Prostate gland (tissue), 2 donors: ENCODE measurements at regions not wholly inside any gene's neighbourhood (a gene's known extent, or its start where the extent isn't known, plus 50 kb on each side); places are given as distances from the start of the nearest gene placed in this dataset.

Source experiments
- DNase-seq: peaks from one replicate; pipeline ENCODE4 v3.0.0-alpha.2; 2019; ENCODE audit warnings: low spot score
- H3K27ac ChIP-seq, 2 donors: fragments of 200-600 bp; sonication (generic); 2 replicates each; pipeline ENCODE4 v1.5.1; 2017 to 2019
- H3K27me3 ChIP-seq: fragments of 200-600 bp; sonication (generic); replicated peaks from 2 replicates; pipeline ENCODE4 v1.5.1; 2019; ENCODE audit not compliant: insufficient read depth
- H3K36me3 ChIP-seq, 2 donors: fragments of 200-600 bp; sonication (generic); 1 replicate in 1 of 2; 2 replicates in 1 of 2; pipeline versions ENCODE4 v1.5.1 to v1.8.1; 2017 to 2019
- H3K4me1 ChIP-seq: fragments of 200-600 bp; sonication (generic); replicated peaks from 2 replicates; pipeline ENCODE4 v1.5.1; 2019
- H3K4me3 ChIP-seq, 2 donors: fragments of 200-600 bp; sonication (generic); 2 replicates each; pipeline ENCODE4 v1.5.1; 2017 to 2019
- H3K9me3 ChIP-seq: fragments of 200-600 bp; sonication (generic); 2 replicates; pipeline ENCODE4 v1.5.1; 2017
- POLR2A ChIP-seq: fragments of 450-650 bp; IDR thresholded peaks from one replicate; pipeline ENCODE4 v1.6.1; 2016; ENCODE audit warnings: antibody characterized with exemption, mild to moderate bottlenecking
- POLR2AphosphoS5 ChIP-seq: sonication (generic); formaldehyde crosslinking; IDR thresholded peaks from one replicate; pipeline ENCODE4 v1.6.1; 2017; ENCODE audit warnings: antibody characterized with exemption
- WGBS: methylation state at CpG from one replicate; pipeline ENCODE4 v1.1.5; 2018; 5-methylcytosine and 5-hydroxymethylcytosine counted together
- intact Hi-C: fragments of 100-400 bp; cut with DNase I; formaldehyde crosslinking; loops from one replicate; pipeline ENCODE4 v1.14.2; 2022
- TF ChIP-seq, protein P1 (sequence below), 4 experiments: fragments of 200-600 bp in 2 of 4; fragments of 450-650 bp in 2 of 4; sonication (generic) in 2 of 4; IDR thresholded peaks; 1 replicate in 3 of 4; 2 replicates in 1 of 4; pipeline ENCODE4 v1.5.1; 2016 to 2019; ENCODE audit warnings: antibody characterized with exemption in 4 of 4, mild to moderate bottlenecking in 2 of 4, moderate library complexity in 2 of 4

DNA sequence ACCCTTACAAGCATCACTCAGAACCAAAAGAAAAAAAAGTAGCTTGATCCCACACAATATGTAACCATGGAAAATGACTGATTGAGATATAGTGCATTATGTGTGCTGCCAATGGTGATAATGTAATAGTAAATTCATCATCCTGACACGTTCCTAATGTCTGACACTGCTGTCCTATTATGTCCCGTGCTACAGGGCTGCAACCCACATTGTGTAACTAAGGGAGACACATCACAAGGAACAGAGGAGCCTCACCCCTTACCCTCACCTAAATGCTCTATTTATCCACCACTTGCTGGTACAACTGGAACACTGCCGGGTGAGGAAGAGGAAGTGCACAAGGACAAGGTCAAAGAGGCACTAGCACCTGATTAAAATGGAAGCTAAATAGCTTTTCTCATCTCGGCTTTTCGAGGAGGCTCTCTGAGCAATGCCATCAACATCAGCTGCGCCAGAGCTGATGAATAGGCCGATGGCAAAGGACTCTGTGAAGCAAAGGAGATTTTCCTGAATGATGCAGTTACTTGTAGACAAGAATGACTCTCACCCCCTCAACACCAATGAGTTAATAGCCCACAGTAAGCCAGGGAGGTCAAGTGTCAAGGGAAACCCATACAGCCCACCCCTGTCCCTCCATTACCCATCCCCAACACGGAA lies 181.6 kb downstream of the HNRNPD start:
- WGBS: 66% methylated on average over 8 of the region's 8 CpGs
- H3K36me3 ChIP-seq: no peaks in the 10 kb centered on the region
- no peak for DNase-seq
- intact Hi-C loops: no loop called here
- H3K27me3 ChIP-seq: no peaks in the 10 kb centered on the region
- TF ChIP-seq POLR2A (no peak), POLR2AphosphoS5 (no peak)
- TF ChIP-seq, protein P1, sequence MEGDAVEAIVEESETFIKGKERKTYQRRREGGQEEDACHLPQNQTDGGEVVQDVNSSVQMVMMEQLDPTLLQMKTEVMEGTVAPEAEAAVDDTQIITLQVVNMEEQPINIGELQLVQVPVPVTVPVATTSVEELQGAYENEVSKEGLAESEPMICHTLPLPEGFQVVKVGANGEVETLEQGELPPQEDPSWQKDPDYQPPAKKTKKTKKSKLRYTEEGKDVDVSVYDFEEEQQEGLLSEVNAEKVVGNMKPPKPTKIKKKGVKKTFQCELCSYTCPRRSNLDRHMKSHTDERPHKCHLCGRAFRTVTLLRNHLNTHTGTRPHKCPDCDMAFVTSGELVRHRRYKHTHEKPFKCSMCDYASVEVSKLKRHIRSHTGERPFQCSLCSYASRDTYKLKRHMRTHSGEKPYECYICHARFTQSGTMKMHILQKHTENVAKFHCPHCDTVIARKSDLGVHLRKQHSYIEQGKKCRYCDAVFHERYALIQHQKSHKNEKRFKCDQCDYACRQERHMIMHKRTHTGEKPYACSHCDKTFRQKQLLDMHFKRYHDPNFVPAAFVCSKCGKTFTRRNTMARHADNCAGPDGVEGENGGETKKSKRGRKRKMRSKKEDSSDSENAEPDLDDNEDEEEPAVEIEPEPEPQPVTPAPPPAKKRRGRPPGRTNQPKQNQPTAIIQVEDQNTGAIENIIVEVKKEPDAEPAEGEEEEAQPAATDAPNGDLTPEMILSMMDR (IDR thresholded peaks at IDR 0.05): no peak
- no peak overlapping the region for H3K27ac ChIP-seq
- no peaks in the 10 kb centered on the region for H3K4me1 ChIP-seq
- H3K9me3 ChIP-seq: no peaks in the 10 kb centered on the region
- no peak overlapping the region for H3K4me3 ChIP-seq

DNA sequence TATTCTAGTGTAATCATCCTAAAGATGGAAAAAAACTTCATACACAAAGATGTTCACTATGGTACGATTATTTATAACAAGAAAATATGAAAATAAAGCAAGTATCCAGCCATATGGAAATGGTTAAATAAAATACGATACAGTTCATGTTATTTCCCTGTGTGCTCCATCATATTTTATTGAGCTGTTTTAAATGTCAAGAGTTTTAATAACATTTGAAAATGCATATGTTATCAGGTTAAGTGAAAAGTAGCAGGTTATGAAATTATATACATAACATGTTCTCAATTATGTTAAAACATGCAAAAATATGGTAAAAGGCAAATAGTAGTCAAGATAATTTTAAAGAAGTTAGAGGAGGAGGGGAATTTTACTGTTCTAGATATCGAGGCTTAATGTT lies 192.0 kb downstream of the HNRNPD start:
- H3K36me3 ChIP-seq: no peaks in the 10 kb centered on the region

GRCh38 chr4:82172186-82172585 lies 201.6 kb downstream of the HNRNPD start:
- intact Hi-C loops: no loop called here
- no peaks in the 10 kb centered on the region for H3K36me3 ChIP-seq
- H3K9me3 ChIP-seq: no peaks in the 10 kb centered on the region
- no peak overlapping the region for H3K4me3 ChIP-seq
- no peaks in the 10 kb centered on the region for H3K27me3 ChIP-seq
- H3K27ac ChIP-seq: no peak overlapping the region
- WGBS: 79% methylated on average over 1 of the region's 1 CpG
- TF ChIP-seq, protein P1 (IDR thresholded peaks at IDR 0.05): no peak
- no peak for TF ChIP-seq POLR2AphosphoS5
- no peak for TF ChIP-seq POLR2A
- DNase-seq: no peak
- no peaks in the 10 kb centered on the region for H3K4me1 ChIP-seq

More for the DNA sequence above, 192.0 kb downstream of the HNRNPD start:
- no peaks in the 10 kb centered on the region for H3K9me3 ChIP-seq
- H3K4me3 ChIP-seq: no peak overlapping the region
- DNase-seq: no peak
- TF ChIP-seq, protein P1 (IDR thresholded peaks at IDR 0.05): no peak
- no peak for TF ChIP-seq POLR2A
- TF ChIP-seq POLR2AphosphoS5: no peak
- 94% methylated on average over 3 of the region's 3 CpGs for WGBS
- no peaks in the 10 kb centered on the region for H3K27me3 ChIP-seq
- intact Hi-C loops: no loop called here
- no peak overlapping the region for H3K27ac ChIP-seq
- no peaks in the 10 kb centered on the region for H3K4me1 ChIP-seq

DNA sequence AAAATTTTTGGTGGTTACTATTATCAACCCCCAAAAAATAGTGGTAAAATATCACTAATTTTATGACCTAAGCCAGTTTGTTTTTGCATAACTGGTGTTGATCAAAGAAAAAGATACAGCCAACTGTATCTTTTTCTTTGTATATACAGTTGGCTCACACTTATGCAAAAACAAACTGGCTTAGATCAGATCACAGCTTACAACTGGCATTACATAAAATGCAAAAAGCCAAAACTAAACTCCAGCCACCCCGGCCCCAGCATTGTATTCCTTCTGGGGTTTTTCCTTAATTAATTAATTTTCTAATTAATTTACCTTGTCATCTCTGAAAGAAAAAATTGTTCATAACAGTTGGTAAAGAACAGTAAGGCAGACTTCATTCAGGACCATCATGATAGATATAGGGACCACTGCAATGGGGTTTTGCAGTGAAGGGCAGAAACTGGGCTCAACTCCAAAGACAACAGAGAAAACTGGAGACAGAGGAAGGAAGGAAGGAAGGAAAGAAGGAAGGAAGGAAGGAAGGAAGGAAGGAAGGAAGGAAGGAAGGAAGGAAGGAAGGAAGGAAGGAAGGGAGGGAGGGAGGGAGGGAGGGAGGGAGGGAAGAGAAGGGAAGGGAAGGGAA lies 202.1 kb downstream of the HNRNPD start:
- intact Hi-C loops: no loop called here
- Histone ChIP-seq H3K4me3 (no peak overlapping the region), H3K27me3 (no peaks in the 10 kb centered on the region), H3K27ac (no peak overlapping the region), H3K4me1 (no peaks in the 10 kb centered on the region), H3K9me3 (no peaks in the 10 kb centered on the region), H3K36me3 (no peaks in the 10 kb centered on the region)
- no peak for DNase-seq
- 64% methylated on average over 1 of the region's 1 CpG for WGBS
- TF ChIP-seq, protein P1 (IDR thresholded peaks at IDR 0.05): no peak
- TF ChIP-seq POLR2A (no peak), POLR2AphosphoS5 (no peak)

GRCh38 chr4:82149750-82150149 lies 224.0 kb downstream of the HNRNPD start:
- no peaks in the 10 kb centered on the region for H3K27me3 ChIP-seq
- H3K4me1 ChIP-seq: no peaks in the 10 kb centered on the region
- H3K9me3 ChIP-seq: no peaks in the 10 kb centered on the region
- no peaks in the 10 kb centered on the region for H3K36me3 ChIP-seq
- no peak overlapping the region for H3K27ac ChIP-seq
- intact Hi-C loops: no loop called here
- DNase-seq: no peak
- TF ChIP-seq, protein P1 (IDR thresholded peaks at IDR 0.05): no peak
- TF ChIP-seq POLR2AphosphoS5 (no peak), POLR2A (no peak)
- H3K4me3 ChIP-seq: no peak overlapping the region
